Fibroblast of the aortic adventitia (primary cell): ENCODE measurements at regions not wholly inside any gene's neighbourhood (a gene's known extent, or its start where the extent isn't known, plus 50 kb on each side); places are given as distances from the start of the nearest gene placed in this dataset.

Experiments used
- DNase-seq: peaks from one replicate; pipeline ENCODE4 v3.0.0-alpha.2; 2010; ENCODE audit warnings: low read depth
- H3K4me3 ChIP-seq: 2 replicates; pipeline ENCODE4 v1.5.1; 2011; ENCODE audit warnings: low read depth, mild to moderate bottlenecking, control low read depth, low read length, moderate library complexity
- TF ChIP-seq, protein P1 (sequence below): IDR thresholded peaks from 2 replicates; pipeline ENCODE4 v1.5.1; 2011; ENCODE audit warnings: mild to moderate bottlenecking, low read length, control low read depth, inconsistent platforms; ENCODE audit not compliant: insufficient read depth

DNA sequence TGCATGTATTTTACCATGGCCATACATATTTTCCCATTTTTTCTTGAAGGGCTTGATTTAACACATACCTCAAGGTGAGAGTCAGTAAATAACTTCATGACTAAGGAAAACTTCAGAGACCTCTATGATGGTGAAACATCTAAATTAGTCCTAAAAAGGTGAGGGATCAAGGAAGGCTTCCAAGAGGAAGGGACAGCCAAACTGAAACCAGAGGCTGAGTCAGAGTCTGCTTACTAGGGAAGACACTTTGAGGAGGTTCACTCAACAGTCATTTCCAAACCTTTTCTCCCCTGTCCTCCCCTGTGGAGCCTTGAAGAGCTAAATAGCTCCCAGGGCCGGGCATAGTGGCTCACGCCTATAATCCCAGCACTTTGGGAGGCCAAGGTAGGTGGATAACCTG lies 206.6 kb downstream of the SHQ1 start:
- TF ChIP-seq, protein P1, sequence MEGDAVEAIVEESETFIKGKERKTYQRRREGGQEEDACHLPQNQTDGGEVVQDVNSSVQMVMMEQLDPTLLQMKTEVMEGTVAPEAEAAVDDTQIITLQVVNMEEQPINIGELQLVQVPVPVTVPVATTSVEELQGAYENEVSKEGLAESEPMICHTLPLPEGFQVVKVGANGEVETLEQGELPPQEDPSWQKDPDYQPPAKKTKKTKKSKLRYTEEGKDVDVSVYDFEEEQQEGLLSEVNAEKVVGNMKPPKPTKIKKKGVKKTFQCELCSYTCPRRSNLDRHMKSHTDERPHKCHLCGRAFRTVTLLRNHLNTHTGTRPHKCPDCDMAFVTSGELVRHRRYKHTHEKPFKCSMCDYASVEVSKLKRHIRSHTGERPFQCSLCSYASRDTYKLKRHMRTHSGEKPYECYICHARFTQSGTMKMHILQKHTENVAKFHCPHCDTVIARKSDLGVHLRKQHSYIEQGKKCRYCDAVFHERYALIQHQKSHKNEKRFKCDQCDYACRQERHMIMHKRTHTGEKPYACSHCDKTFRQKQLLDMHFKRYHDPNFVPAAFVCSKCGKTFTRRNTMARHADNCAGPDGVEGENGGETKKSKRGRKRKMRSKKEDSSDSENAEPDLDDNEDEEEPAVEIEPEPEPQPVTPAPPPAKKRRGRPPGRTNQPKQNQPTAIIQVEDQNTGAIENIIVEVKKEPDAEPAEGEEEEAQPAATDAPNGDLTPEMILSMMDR: no peak
- no peak for DNase-seq
- no peak overlapping the region for H3K4me3 ChIP-seq

DNA sequence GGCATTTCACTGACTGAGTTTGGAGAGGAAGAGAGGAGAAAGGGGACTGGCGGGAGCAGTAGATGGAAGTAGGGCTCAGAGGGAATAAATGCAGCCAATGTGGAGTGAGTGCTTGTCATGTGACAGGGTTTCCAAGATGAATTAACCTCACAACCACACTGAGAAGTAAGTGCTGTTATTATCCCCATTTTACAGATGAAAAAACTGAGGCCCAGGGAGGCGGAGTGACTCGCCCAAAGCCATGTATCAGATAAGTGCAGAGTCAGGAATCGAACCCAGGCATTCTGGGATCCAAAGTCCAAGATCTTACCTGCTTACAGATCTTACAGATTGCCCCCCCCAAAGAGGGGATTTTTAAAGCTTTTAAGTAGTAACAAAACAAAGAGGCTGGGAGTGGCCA lies 207.2 kb downstream of the SHQ1 start:
- TF ChIP-seq, protein P1: no peak
- H3K4me3 ChIP-seq: no peak overlapping the region
- DNase-seq: no peak

DNA sequence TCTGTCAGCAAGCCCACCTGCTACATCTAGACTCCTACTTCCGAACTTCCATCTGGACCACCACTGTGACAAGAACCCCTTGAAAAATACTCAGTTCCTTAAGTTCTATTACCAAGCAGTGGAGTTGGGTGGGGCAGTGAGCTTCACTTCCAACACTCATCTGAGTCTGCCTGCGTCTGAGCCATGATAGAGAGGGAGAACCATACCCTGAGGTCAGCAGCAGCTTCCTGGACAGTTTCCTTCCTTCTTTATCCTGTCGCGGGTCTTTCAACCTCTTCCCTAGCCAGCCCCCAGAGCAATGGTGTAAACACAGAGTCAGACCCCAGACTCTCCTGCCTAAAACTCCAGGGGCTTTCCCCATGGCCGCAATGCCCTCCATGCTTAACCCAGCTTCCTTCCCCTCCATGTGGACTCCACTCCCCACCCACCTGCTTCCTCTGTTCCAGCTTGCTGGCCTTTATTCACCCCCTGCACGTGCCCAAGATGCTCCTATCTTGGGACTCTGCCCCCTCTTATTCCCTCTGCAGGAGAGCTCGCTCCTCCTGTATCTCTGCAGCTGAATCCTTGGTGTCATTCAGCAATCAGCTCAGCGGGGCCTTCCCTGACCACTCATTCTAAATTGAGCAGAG lies 211.2 kb downstream of the SHQ1 start:
- DNase-seq: no peak
- TF ChIP-seq, protein P1: no peak
- no peak overlapping the region for H3K4me3 ChIP-seq

DNA sequence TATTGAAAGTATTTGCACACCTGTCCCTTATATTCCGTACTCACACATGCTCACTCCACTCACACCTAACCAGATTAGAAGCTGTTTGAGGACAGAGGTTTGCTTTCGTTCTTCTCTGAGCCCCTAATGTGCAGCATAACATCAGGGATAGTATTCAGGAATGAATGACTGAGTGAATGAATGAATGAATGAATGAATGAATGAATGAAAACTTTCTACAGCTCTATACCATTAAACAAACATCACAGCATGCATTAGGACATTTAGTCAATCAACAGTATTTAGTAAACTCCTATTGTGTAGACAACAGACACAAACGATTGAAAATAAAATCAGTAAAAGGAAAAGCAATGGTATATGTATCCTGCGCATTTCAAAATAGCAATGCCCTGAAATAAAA lies 212.7 kb downstream of the SHQ1 start:
- TF ChIP-seq, protein P1: no peak
- no peak for DNase-seq
- H3K4me3 ChIP-seq: no peak overlapping the region

DNA sequence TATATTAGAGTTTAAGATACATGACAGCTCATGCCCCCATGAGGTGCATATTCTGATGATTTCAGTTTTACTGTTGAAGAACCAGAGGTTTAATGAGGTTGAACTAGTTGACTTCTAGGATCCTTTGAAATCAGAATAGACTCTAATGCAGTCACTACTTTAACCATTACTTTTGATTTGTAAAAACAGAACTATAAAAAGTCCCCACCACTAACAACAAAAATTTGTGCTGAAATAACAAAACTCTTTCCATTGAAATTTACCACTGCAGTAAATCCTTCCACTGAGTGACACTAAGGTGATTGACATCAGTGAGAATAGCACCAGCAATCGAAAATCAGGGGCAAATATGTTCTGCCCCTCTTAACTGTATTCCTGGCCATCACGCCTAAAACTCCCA lies 214.1 kb downstream of the SHQ1 start:
- TF ChIP-seq, protein P1: no peak
- DNase-seq: no peak
- H3K4me3 ChIP-seq: no peak overlapping the region

DNA sequence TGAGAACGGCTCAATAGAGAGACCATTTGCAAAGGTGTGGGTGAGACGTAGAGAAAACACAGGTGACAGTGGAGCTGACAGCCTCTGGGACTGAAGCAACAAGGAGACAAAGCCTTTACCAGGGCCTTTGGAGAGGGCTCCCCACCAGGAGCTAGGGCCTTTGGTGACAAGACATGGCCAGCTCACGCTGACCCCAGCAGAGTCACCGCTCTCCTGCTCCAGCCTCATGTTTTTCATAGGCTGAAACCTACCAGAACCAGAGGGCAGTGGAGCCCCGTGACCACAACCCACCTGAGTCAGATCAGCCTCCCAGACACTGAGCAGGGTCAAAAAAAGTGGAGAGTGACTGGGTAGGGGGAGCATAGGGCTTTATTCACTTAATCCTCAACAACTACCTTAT lies 214.7 kb downstream of the SHQ1 start:
- no peak overlapping the region for H3K4me3 ChIP-seq
- DNase-seq: no peak
- TF ChIP-seq, protein P1: no peak

DNA sequence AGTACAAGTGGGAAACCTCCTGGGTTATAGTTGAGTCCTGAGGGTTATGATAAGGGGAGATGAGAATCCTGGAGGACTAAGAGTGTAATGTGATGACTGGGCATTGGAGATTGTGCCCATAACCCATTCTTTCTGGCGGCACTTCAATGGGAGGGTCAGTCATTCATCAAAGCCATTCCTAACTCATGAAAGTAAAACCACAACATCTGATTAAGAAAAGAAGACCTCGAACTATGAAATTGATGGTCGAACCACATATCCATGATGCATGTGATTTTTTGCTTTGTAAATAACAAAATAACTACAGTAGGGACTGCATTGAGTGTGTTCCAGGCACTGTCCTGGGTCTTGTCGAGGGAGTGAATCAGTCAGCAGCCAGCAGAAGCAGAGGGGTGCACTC lies 215.1 kb downstream of the SHQ1 start:
- TF ChIP-seq, protein P1: no peak
- DNase-seq: no peak
- H3K4me3 ChIP-seq: no peak overlapping the region
